SK-N-SH (cell line): ENCODE measurements at regions not wholly inside any gene's neighbourhood (a gene's known extent, or its start where the extent isn't known, plus 50 kb on each side); places are given as distances from the start of the nearest gene placed in this dataset.

Experiments
- CTCF ChIA-PET: fragments of 300-600, 350-600 bp; formaldehyde crosslinking; extraction: SDS; loops from one replicate; lab custom pipeline; 2021; lab: Yijun Ruan, JAX
- POLR2A ChIA-PET: fragments of 350-600 bp; sonication (Branson Sonifier 250); formaldehyde crosslinking; extraction: SDS; loops from one replicate; lab custom pipeline; 2020; ENCODE audit warnings: antibody characterized with exemption, inconsistent platforms; lab: Yijun Ruan, JAX
- DNase-seq: peaks from one replicate; pipeline ENCODE4 v3.0.0; 2012
- H2AFZ ChIP-seq: fragments of 200-600 bp; sonication (generic); 2 replicates; pipeline ENCODE4 v1.8.1; 2016; ENCODE audit warnings: antibody characterized with exemption, mild to moderate bottlenecking, low read depth
- H3F3A ChIP-seq: fragments of 200-600 bp; sonication (generic); replicated peaks from 2 replicates; pipeline ENCODE3; 2016; ENCODE audit warnings: antibody characterized with exemption, mild to moderate bottlenecking; ENCODE audit not compliant: insufficient read depth
- H3K27ac ChIP-seq, 2 experiments: fragments of 200-500 bp in 1 of 2; fragments of 200-600 bp in 1 of 2; sonication (Bioruptor generic) in 1 of 2; sonication (generic), shearing (Covaris generic) in 1 of 2; 2 replicates each; pipeline versions ENCODE4 v1.5.1 to v1.6.1; 2014 to 2016; ENCODE audit warnings: low read depth in 2 of 2, inconsistent platforms in 1 of 2, low read length in 1 of 2, mild to moderate bottlenecking in 1 of 2, mixed read lengths in 1 of 2
- H3K27me3 ChIP-seq: fragments of 200-600 bp; sonication (generic), shearing (Covaris generic); 2 replicates; pipeline ENCODE4 v1.6.1; 2016; ENCODE audit warnings: mixed run types; ENCODE audit not compliant: insufficient read depth
- H3K36me3 ChIP-seq, 2 experiments: fragments of 200-500 bp in 1 of 2; fragments of 200-600 bp in 1 of 2; sonication (Bioruptor generic) in 1 of 2; sonication (generic) in 1 of 2; replicated peaks in 1 of 2; 2 replicates each; pipeline versions ENCODE3 to v1.5.1; 2014 to 2016; ENCODE audit warnings: low read length in 1 of 2, mild to moderate bottlenecking in 1 of 2; ENCODE audit not compliant: insufficient read depth in 2 of 2, control insufficient read depth in 1 of 2
- H3K4me1 ChIP-seq, 2 experiments: fragments of 200-500 bp in 1 of 2; fragments of 200-600 bp in 1 of 2; sonication (Bioruptor generic) in 1 of 2; sonication (generic), shearing (Covaris generic) in 1 of 2; 2 replicates each; pipeline versions ENCODE4 v1.5.1 to v1.6.1; 2014 to 2016; ENCODE audit warnings: low read depth in 1 of 2, low read length in 1 of 2, mixed run types in 1 of 2; ENCODE audit not compliant: insufficient read depth in 2 of 2, control insufficient read depth in 1 of 2
- H3K4me2 ChIP-seq: fragments of 200-600 bp; sonication (generic), shearing (Covaris generic); 2 replicates; pipeline ENCODE4 v1.6.1; 2017; ENCODE audit warnings: mixed run types
- H3K4me3 ChIP-seq, 2 experiments: fragments of 200-500 bp in 1 of 2; fragments of 200-600 bp in 1 of 2; sonication (Bioruptor generic) in 1 of 2; sonication (generic), shearing (Covaris generic) in 1 of 2; 2 replicates each; pipeline versions ENCODE4 v1.5.1 to v1.8.1; 2014 to 2016; ENCODE audit warnings: low read depth in 2 of 2, inconsistent platforms in 1 of 2, low read length in 1 of 2, mild to moderate bottlenecking in 1 of 2, mixed read lengths in 1 of 2, moderate library complexity in 1 of 2
- H3K79me2 ChIP-seq: fragments of 200-600 bp; sonication (generic); 2 replicates; pipeline ENCODE4 v1.8.1; 2017; ENCODE audit warnings: mild to moderate bottlenecking; ENCODE audit not compliant: insufficient read depth
- H3K9ac ChIP-seq: fragments of 200-600 bp; sonication (generic); 2 replicates; pipeline ENCODE4 v1.6.1; 2017; ENCODE audit warnings: mixed run types
- H3K9me2 ChIP-seq: fragments of 200-600 bp; sonication (generic); 2 replicates; pipeline ENCODE4 v1.6.1; 2017; ENCODE audit warnings: mixed run types
- H3K9me3 ChIP-seq: fragments of 200-600 bp; sonication (generic); 2 replicates; pipeline ENCODE4 v1.6.1; 2017; ENCODE audit warnings: mixed run types, mild to moderate bottlenecking, moderate library complexity
- H4K20me1 ChIP-seq: fragments of 200-600 bp; sonication (generic); 2 replicates; pipeline ENCODE4 v1.6.1; 2017; ENCODE audit warnings: mild to moderate bottlenecking, mixed run types; ENCODE audit not compliant: insufficient read depth
- FOXM1 ChIP-seq: IDR thresholded peaks from 2 replicates; pipeline ENCODE4 v1.4.0; 2012; ENCODE audit warnings: low read depth, mild to moderate bottlenecking
- MEF2A ChIP-seq: IDR thresholded peaks from 2 replicates; pipeline ENCODE4 v1.4.0; 2012; ENCODE audit warnings: low read depth, borderline replicate concordance
- MXI1 ChIP-seq: IDR thresholded peaks from 2 replicates; pipeline ENCODE4 v1.6.1; 2012; ENCODE audit warnings: mild to moderate bottlenecking, low read depth, low read length, improper control_type of control experiment
- NFIC ChIP-seq: IDR thresholded peaks from 2 replicates; pipeline ENCODE4 v1.4.0; 2012; ENCODE audit warnings: borderline replicate concordance
- RCOR1 ChIP-seq: fragments of 150-350 bp; IDR thresholded peaks from 2 replicates; pipeline ENCODE4 v1.6.1; 2017; ENCODE audit warnings: antibody characterized with exemption, low read length
- SMC3 ChIP-seq: IDR thresholded peaks from 2 replicates; pipeline ENCODE4 v1.6.1; 2012; ENCODE audit warnings: low read depth, low read length, improper control_type of control experiment
- YY1 ChIP-seq: IDR thresholded peaks from 2 replicates; pipeline ENCODE4 v1.4.0; 2012; ENCODE audit warnings: low read depth, mild to moderate bottlenecking
- WGBS: methylation state at CpG from one replicate; pipeline ENCODE4 v1.1.6; 2017; ENCODE audit warnings: low lambda C conversion rate; 5-methylcytosine and 5-hydroxymethylcytosine counted together
- TF ChIP-seq, protein P1 (sequence below): fragments of 150-350 bp; IDR thresholded peaks from 2 replicates; pipeline ENCODE4 v1.6.1; 2017; ENCODE audit warnings: antibody characterized with exemption, low read length, low read depth, borderline replicate concordance
- TF ChIP-seq, protein P2 (sequence below): IDR thresholded peaks from 2 replicates; pipeline ENCODE4 v1.4.0; 2012; ENCODE audit warnings: low read depth, borderline replicate concordance

DNA sequence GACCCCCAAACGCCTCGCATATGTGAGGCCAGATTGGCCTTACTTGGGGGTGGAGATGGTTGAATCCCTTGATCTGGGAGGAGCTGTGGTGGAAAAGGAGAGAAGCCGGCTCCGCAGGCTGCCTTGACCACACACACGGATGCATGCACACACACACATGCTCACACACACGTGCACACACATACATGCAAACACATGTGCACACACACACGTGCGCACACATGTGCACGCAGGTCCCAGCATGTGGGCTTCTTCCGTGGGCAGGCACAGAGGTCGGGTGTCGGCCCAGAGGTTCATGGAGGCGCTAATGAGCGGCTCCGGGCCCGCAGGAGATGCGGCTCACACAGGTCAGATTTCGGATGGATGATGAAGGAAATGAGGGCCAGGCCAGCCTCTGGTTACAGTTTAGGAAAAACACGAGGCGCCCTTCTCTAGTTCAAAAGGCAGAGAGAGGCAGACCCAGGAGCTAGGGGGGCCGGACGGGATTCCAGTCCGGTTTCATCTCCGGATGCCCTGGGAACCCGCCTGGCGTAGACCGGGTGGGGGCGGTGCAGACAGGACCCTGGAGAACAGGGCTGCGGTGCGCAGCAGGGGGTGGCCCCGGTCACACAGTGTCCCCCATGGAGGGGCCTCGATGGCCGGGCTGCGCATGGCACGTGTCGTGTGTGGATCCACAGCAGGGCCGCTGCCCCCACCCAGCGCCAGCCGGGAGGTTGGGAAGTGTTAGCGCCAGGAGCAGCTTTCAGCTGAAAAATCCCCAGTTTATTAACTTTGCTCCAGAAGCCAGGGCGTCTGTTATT is 91.1 kb upstream of the ACTRT2 start:
- ChIA-PET CTCF (interaction anchor here (1.2 kb wide), 2 partner anchors 20 to 88 kb away, joined by 3 read pairs; no protein-coding TSS in a partner anchor), POLR2A (no interaction called here)
- Histone ChIP-seq H3K4me1 (no peaks in the 10 kb centered on the region), H3K4me3 (no peak overlapping the region), H3K36me3 (no peaks in the 10 kb centered on the region), H3K4me2 (no peak overlapping the region), H3K9ac (no peak overlapping the region), H3K27ac (no peak overlapping the region), H3K9me2 (no peaks in the 10 kb centered on the region), H3F3A (no peaks in the 10 kb centered on the region), H4K20me1 (no peaks in the 10 kb centered on the region), H3K9me3 (no peaks in the 10 kb centered on the region), H3K79me2 (no peaks in the 10 kb centered on the region), H3K27me3 (no peaks in the 10 kb centered on the region), H2AFZ (no peak overlapping the region)
- TF ChIP-seq MEF2A (no peak), RCOR1 (no peak), SMC3 (no peak), FOXM1 (no peak), YY1 (no peak), MXI1 (no peak), NFIC (no peak)
- 23% methylated on average over 23 of the region's 41 CpGs for WGBS
- DNase-seq: no peak

GRCh38 chr1:2930913-2931723 is 90.1 kb upstream of the ACTRT2 start:
- Histone ChIP-seq H3K4me1 (no peaks in the 10 kb centered on the region), H2AFZ (no peak overlapping the region), H3K27ac (no peak overlapping the region), H3K27me3 (no peaks in the 10 kb centered on the region), H3K9me2 (no peaks in the 10 kb centered on the region), H4K20me1 (no peaks in the 10 kb centered on the region), H3K36me3 (no peaks in the 10 kb centered on the region), H3K4me3 (no peak overlapping the region), H3K9me3 (no peaks in the 10 kb centered on the region), H3F3A (no peaks in the 10 kb centered on the region), H3K4me2 (no peak overlapping the region), H3K79me2 (no peaks in the 10 kb centered on the region), H3K9ac (no peak overlapping the region)
- 11% methylated on average over 19 of the region's 36 CpGs for WGBS
- CTCF ChIA-PET: interaction anchor here (1.2 kb wide), 2 partner anchors 21 to 88 kb away, joined by 3 read pairs; no protein-coding TSS in a partner anchor
- POLR2A ChIA-PET: no interaction called here
- TF ChIP-seq, protein P1, sequence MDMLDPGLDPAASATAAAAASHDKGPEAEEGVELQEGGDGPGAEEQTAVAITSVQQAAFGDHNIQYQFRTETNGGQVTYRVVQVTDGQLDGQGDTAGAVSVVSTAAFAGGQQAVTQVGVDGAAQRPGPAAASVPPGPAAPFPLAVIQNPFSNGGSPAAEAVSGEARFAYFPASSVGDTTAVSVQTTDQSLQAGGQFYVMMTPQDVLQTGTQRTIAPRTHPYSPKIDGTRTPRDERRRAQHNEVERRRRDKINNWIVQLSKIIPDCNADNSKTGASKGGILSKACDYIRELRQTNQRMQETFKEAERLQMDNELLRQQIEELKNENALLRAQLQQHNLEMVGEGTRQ: no peak
- TF ChIP-seq, protein P2, sequence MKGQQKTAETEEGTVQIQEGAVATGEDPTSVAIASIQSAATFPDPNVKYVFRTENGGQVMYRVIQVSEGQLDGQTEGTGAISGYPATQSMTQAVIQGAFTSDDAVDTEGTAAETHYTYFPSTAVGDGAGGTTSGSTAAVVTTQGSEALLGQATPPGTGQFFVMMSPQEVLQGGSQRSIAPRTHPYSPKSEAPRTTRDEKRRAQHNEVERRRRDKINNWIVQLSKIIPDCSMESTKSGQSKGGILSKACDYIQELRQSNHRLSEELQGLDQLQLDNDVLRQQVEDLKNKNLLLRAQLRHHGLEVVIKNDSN: no peak
- DNase-seq: no peak
